ENCODE measurements at regions not wholly inside any gene's neighbourhood (a gene's known extent, or its start where the extent isn't known, plus 50 kb on each side); places are given as distances from the start of the nearest gene placed in this dataset.

- peaks cover 2% of the 10 kb centered on the region for H3K27me3 Mint-ChIP-seq
- H3K27ac Mint-ChIP-seq = no peak overlapping the region
- H3K4me3 Mint-ChIP-seq = no peak overlapping the region
- peaks cover 21% of the 10 kb centered on the region for H3K4me1 Mint-ChIP-seq (ENCODE audit: low read depth)
- H3K36me3 Mint-ChIP-seq (ENCODE audit: low read depth) = no peaks in the 10 kb centered on the region
- no peaks in the 10 kb centered on the region for H3K9me3 Mint-ChIP-seq
- intact Hi-C loops (cut with micrococcal nuclease) = no loop called here
Measured at GRCh38 chr11:116310226-116310625, 462.6 kb downstream of the BUD13 start.

GRCh38 chr11:116309446-116309845, 463.3 kb downstream of the BUD13 start:
- intact Hi-C loops (cut with micrococcal nuclease) = no loop called here
- Mint-ChIP-seq H3K36me3 (ENCODE audit: low read depth) (no peaks in the 10 kb centered on the region), H3K9me3 (no peaks in the 10 kb centered on the region), H3K27me3 (peaks cover 2% of the 10 kb centered on the region), H3K4me3 (no peak overlapping the region), H3K27ac (no peak overlapping the region), H3K4me1 (ENCODE audit: low read depth) (peaks cover 20% of the 10 kb centered on the region)

GRCh38 chr11:116302756-116303155, 470.0 kb downstream of the BUD13 start:
- intact Hi-C loops (cut with micrococcal nuclease) = no loop called here
- no peaks in the 10 kb centered on the region for H3K36me3 Mint-ChIP-seq (ENCODE audit: low read depth)
- H3K4me3 Mint-ChIP-seq = no peak overlapping the region
- H3K27ac Mint-ChIP-seq = no peak overlapping the region
- H3K27me3 Mint-ChIP-seq = peaks cover 2% of the 10 kb centered on the region
- no peaks in the 10 kb centered on the region for H3K9me3 Mint-ChIP-seq
- H3K4me1 Mint-ChIP-seq (ENCODE audit: low read depth) = no peaks in the 10 kb centered on the region

DNA sequence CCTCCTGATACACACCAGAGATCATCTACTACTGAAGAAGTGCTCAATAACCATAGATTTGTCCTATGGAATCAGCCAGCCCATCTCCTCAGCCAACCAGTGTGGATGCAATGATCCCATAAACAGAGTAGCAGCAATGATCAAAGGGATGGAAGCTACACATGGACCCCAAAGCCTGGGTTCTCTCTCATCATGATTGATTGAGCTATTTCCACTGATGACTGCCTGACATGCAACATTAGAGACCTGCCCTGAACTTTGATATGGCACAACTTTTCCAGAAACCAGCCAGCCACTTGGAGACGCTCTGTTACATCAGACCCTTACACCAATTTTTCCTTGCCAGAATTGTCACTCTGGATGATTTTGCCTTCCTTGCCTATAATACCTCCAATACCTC, 471.6 kb downstream of the BUD13 start:
- H3K36me3 Mint-ChIP-seq (ENCODE audit: low read depth) = no peaks in the 10 kb centered on the region
- H3K4me3 Mint-ChIP-seq = no peak overlapping the region
- peaks cover 2% of the 10 kb centered on the region for H3K27me3 Mint-ChIP-seq
- intact Hi-C loops (cut with micrococcal nuclease) = no loop called here
- no peak overlapping the region for H3K27ac Mint-ChIP-seq
- no peaks in the 10 kb centered on the region for H3K4me1 Mint-ChIP-seq (ENCODE audit: low read depth)
- H3K9me3 Mint-ChIP-seq = no peaks in the 10 kb centered on the region

DNA sequence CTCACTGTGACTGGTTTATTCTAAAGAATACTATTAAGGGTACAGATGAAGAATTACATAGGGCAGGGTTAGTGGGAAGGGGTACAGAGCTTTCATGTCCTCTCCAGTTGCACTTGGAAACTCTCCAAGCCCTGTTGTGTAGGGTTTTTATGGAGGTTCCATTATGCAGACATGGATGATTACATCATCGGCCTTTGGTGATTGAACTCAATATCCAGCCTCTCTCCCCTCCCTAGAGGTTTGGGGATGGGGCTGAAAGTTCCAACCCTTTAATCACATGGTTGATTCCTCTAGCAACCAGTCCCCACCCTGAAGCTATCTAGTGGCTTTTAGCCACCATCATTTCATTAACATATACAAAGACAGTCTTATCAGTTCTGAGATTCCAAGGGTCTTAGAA, 472.6 kb downstream of the BUD13 start:
- Mint-ChIP-seq H3K36me3 (ENCODE audit: low read depth) (no peaks in the 10 kb centered on the region), H3K9me3 (no peaks in the 10 kb centered on the region), H3K4me3 (no peak overlapping the region), H3K27me3 (peaks cover 2% of the 10 kb centered on the region), H3K4me1 (ENCODE audit: low read depth) (no peaks in the 10 kb centered on the region), H3K27ac (no peak overlapping the region)
- intact Hi-C loops (cut with micrococcal nuclease) = no loop called here

DNA sequence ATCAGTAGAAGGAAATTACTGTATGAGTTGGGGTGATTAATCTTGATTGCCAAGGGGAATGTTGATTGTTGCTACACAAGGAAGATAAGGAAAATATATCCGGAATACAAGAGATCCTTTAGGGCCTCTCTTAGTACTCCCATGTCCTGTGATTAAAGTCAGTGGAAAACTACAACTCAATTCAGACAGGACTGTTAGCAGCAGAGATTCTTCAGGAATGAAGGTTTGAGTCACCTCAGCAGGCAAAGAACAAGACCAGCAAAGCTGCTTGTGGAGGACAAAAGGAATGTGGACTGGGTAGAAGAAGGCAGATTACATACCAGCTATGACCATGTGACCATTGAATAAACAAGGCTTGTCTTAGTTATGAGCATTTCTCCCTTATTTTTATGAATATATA, 478.2 kb downstream of the BUD13 start:
- H3K4me1 Mint-ChIP-seq (ENCODE audit: low read depth) = no peaks in the 10 kb centered on the region
- intact Hi-C loops (cut with micrococcal nuclease) = no loop called here

DNA sequence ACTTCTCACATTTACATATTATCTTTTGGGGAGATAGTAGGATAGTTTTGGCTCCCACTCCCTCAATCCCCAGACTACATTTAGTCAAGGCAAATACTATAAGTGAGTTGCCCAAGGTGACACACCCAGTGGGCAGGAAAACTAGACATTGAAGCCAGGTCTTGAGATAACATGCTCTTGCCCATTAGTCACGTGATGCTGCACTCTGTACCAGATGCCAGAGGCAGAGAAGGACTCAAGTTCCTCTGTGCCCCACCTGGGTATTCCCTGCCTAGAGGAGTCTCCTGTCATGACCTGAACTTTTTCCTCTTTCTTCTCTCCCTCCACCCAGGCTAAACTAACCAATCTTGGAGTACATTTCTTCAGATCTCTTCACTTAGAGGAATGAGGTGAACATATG, 484.9 kb downstream of the BUD13 start:
- no peaks in the 10 kb centered on the region for H3K36me3 Mint-ChIP-seq (ENCODE audit: low read depth)

More for the DNA sequence above, 478.2 kb downstream of the BUD13 start:
- Mint-ChIP-seq H3K4me3 (no peak overlapping the region), H3K36me3 (ENCODE audit: low read depth) (no peaks in the 10 kb centered on the region), H3K27ac (no peak overlapping the region), H3K27me3 (no peaks in the 10 kb centered on the region), H3K9me3 (no peaks in the 10 kb centered on the region)

DNA sequence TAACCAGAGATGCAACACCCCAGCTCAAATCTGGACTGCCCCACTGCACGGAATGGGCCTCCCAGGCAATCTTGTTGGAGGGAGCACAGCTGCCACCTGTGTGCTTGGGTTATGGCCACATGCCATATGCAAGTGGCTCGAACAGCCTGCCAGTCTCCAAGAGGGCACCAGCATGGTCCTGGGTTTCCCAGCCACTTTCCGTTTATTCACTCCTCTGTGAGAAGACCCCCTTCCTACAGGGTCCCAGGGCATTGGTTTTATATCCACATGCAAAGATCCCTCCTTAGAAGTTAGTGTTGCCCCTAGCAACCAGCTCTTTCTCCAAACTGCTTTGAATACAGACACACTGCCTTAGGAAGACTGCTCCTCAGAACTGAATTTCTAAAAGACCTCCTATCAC, 487.8 kb downstream of the BUD13 start:
- H3K4me3 Mint-ChIP-seq = no peak overlapping the region
- H3K9me3 Mint-ChIP-seq = no peaks in the 10 kb centered on the region
- intact Hi-C loops (cut with micrococcal nuclease) = no loop called here
- H3K36me3 Mint-ChIP-seq (ENCODE audit: low read depth) = no peaks in the 10 kb centered on the region
- H3K4me1 Mint-ChIP-seq (ENCODE audit: low read depth) = peaks cover 5% of the 10 kb centered on the region
- H3K27me3 Mint-ChIP-seq = no peaks in the 10 kb centered on the region
- H3K27ac Mint-ChIP-seq = no peak overlapping the region

More for the DNA sequence above, 484.9 kb downstream of the BUD13 start:
- H3K4me1 Mint-ChIP-seq (ENCODE audit: low read depth) = peaks cover 5% of the 10 kb centered on the region
- no peaks in the 10 kb centered on the region for H3K9me3 Mint-ChIP-seq
- intact Hi-C loops (cut with micrococcal nuclease) = no loop called here
- no peak overlapping the region for H3K27ac Mint-ChIP-seq
- H3K4me3 Mint-ChIP-seq = no peak overlapping the region
- no peaks in the 10 kb centered on the region for H3K27me3 Mint-ChIP-seq

DNA sequence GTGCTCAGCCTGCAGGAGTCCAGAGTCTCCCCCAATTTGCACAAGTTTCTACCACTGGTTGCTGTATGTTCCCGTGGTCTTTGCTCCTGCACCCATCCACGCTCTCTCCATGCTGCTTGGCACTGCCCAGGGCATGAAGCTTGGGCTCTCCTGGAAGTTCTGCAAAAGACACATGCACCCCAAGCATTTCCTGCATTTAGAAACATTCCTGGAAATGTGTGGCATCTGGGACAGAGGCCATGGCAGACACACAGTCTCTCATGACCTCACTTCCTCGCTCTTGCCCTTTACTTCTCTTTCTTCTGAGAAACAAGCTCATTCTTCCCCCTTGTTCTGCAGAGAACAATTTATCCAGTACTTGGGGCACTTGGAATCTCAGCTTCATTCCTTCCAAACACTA, 489.5 kb downstream of the BUD13 start:
- intact Hi-C loops (cut with micrococcal nuclease) = no loop called here
- no peak overlapping the region for H3K27ac Mint-ChIP-seq
- H3K4me3 Mint-ChIP-seq = no peak overlapping the region
- H3K36me3 Mint-ChIP-seq (ENCODE audit: low read depth) = no peaks in the 10 kb centered on the region
- peaks cover 5% of the 10 kb centered on the region for H3K4me1 Mint-ChIP-seq (ENCODE audit: low read depth)
- H3K27me3 Mint-ChIP-seq = no peaks in the 10 kb centered on the region
- no peaks in the 10 kb centered on the region for H3K9me3 Mint-ChIP-seq

- H3K36me3 Mint-ChIP-seq (ENCODE audit: low read depth) = no peaks in the 10 kb centered on the region
- H3K27me3 Mint-ChIP-seq = peaks cover 3% of the 10 kb centered on the region
- no peaks in the 10 kb centered on the region for H3K9me3 Mint-ChIP-seq
- no peak overlapping the region for H3K27ac Mint-ChIP-seq
- H3K4me3 Mint-ChIP-seq = no peak overlapping the region
- H3K4me1 Mint-ChIP-seq (ENCODE audit: low read depth) = peaks cover 5% of the 10 kb centered on the region
- intact Hi-C loops (cut with micrococcal nuclease) = no loop called here
Measured at GRCh38 chr11:116282481-116282880, 490.3 kb downstream of the BUD13 start.

- no peak overlapping the region for H3K27ac Mint-ChIP-seq
- H3K4me3 Mint-ChIP-seq = no peak overlapping the region
- H3K4me1 Mint-ChIP-seq (ENCODE audit: low read depth) = peaks cover 5% of the 10 kb centered on the region
Measured at GRCh38 chr11:116281173-116282160, 491.3 kb downstream of the BUD13 start.

DNA sequence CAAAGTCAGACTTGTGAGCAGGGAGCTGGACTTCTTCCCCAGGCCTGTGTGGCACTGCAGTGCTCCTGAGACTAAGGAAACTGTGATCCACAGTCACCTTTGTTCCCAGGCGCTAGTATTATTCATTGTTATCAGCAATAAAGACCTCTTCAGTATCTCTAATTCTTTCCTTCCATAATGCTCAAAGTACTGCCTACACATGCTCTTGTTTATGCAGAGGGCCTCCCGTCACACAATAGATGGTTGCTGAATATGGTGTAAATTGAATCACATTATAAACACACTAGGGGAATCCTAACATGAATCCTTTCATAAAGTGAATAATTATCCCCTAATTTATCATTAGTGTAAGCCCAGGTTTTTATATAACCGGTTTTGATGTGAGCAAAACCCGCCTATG, 493.3 kb downstream of the BUD13 start:
- Mint-ChIP-seq H3K9me3 (no peaks in the 10 kb centered on the region), H3K27me3 (peaks cover 8% of the 10 kb centered on the region), H3K4me3 (no peak overlapping the region), H3K4me1 (ENCODE audit: low read depth) (peaks cover 5% of the 10 kb centered on the region), H3K36me3 (ENCODE audit: low read depth) (no peaks in the 10 kb centered on the region), H3K27ac (no peak overlapping the region)
- intact Hi-C loops (cut with micrococcal nuclease) = loop anchor here (5.0 kb wide), 1 partner anchor 942 kb away; no protein-coding TSS in a partner anchor

More at GRCh38 chr11:116281173-116282160, 491.3 kb downstream of the BUD13 start:
- intact Hi-C loops (cut with micrococcal nuclease) = no loop called here
- Mint-ChIP-seq H3K36me3 (ENCODE audit: low read depth) (no peaks in the 10 kb centered on the region), H3K9me3 (no peaks in the 10 kb centered on the region), H3K27me3 (peaks cover 5% of the 10 kb centered on the region)

- intact Hi-C loops (cut with micrococcal nuclease) = loop anchor here (5.0 kb wide), 1 partner anchor 941 kb away; no protein-coding TSS in a partner anchor
- H3K4me3 Mint-ChIP-seq = no peak overlapping the region
Measured at GRCh38 chr11:116278076-116278475, 494.7 kb downstream of the BUD13 start.

More at GRCh38 chr11:116278076-116278475, 494.7 kb downstream of the BUD13 start:
- Mint-ChIP-seq H3K36me3 (ENCODE audit: low read depth) (no peaks in the 10 kb centered on the region), H3K4me1 (ENCODE audit: low read depth) (peaks cover under 1% of the 10 kb centered on the region), H3K9me3 (no peaks in the 10 kb centered on the region), H3K27ac (no peak overlapping the region), H3K27me3 (peaks cover 10% of the 10 kb centered on the region)
